ENCODE measurements at regions not wholly inside any gene's neighbourhood (a gene's known extent, or its start where the extent isn't known, plus 50 kb on each side); places are given as distances from the start of the nearest gene placed in this dataset.

- WGBS (ENCODE audit: insufficient coverage, insufficient replicate concordance, low lambda C conversion rate, missing lambda C conversion rate), result 64% methylated on average over 3 of the region's 3 CpGs
- Histone ChIP-seq H3K27ac (ENCODE audit: control insufficient read depth, insufficient read depth) (no peak overlapping the region), H2AFZ (ENCODE audit: control insufficient read depth, low read depth, low read length) (no peak overlapping the region), H3K9ac (ENCODE audit: control insufficient read depth, insufficient read depth, low read length) (no peak overlapping the region), H3K27me3 (replicated peaks in 1 of 2; ENCODE audit: control insufficient read depth in 2 of 2, insufficient read depth in 2 of 2, low read length in 1 of 2) (no peaks in the 10 kb centered on the region), H3K4me3 (no peak overlapping the region), H3K4me1 (ENCODE audit: control insufficient read depth, insufficient read depth, low read length) (no peaks in the 10 kb centered on the region), H4K20me1 (ENCODE audit: control insufficient read depth, insufficient read depth) (no peaks in the 10 kb centered on the region), H3K9me3 (replicated peaks; ENCODE audit: control insufficient read depth, insufficient read depth, low read length) (no peaks in the 10 kb centered on the region), H3K79me2 (ENCODE audit: control insufficient read depth, insufficient read depth, low read length) (no peaks in the 10 kb centered on the region), H3K36me3 (ENCODE audit: control insufficient read depth in 2 of 2, insufficient read depth in 2 of 2, low read length in 1 of 2) (no peaks in the 10 kb centered on the region), H3K4me2 (ENCODE audit: control insufficient read depth, insufficient read depth) (no peak overlapping the region)
- ChIA-PET RAD21 (ENCODE audit: unreplicated experiment) (no interaction called here), SMC1A (ENCODE audit: uncharacterized antibody, unreplicated experiment) (no interaction called here), CTCF (no interaction called here), POLR2A (no interaction called here)
- in situ Hi-C loops (cut with MboI) (no loop called here), intact Hi-C loops (cut with micrococcal nuclease; ENCODE audit: unreplicated experiment) (no loop called here)
- BruUV-seq (replicated peaks), result no TSS peak
- DNase-seq (ENCODE audit: low read depth, low spot score) (no peak), ATAC-seq (no peak), FAIRE-seq (no peak)
- no peak for TF ChIP-seq HDGF (IDR thresholded peaks at IDR 0.05)
- no peak for TF ChIP-seq CTCF (IDR thresholded peaks at IDR 0.05 in 2 of 3, conservative IDR thresholded peaks at IDR 0.05 in 1 of 3; ENCODE audit: control insufficient read depth in 2 of 3, extremely low read depth in 1 of 3, insufficient read depth in 1 of 3, low read depth in 3 of 3, low read length in 3 of 3)
- TF ChIP-seq CBX3 (IDR thresholded peaks at IDR 0.05; ENCODE audit: borderline replicate concordance, low read depth), result no peak
- TF ChIP-seq, protein P1, sequence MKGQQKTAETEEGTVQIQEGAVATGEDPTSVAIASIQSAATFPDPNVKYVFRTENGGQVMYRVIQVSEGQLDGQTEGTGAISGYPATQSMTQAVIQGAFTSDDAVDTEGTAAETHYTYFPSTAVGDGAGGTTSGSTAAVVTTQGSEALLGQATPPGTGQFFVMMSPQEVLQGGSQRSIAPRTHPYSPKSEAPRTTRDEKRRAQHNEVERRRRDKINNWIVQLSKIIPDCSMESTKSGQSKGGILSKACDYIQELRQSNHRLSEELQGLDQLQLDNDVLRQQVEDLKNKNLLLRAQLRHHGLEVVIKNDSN (IDR thresholded peaks at IDR 0.05; ENCODE audit: borderline replicate concordance, extremely low read length, insufficient read depth, low read depth, low read length), result no peak
- TF ChIP-seq, protein P2, sequence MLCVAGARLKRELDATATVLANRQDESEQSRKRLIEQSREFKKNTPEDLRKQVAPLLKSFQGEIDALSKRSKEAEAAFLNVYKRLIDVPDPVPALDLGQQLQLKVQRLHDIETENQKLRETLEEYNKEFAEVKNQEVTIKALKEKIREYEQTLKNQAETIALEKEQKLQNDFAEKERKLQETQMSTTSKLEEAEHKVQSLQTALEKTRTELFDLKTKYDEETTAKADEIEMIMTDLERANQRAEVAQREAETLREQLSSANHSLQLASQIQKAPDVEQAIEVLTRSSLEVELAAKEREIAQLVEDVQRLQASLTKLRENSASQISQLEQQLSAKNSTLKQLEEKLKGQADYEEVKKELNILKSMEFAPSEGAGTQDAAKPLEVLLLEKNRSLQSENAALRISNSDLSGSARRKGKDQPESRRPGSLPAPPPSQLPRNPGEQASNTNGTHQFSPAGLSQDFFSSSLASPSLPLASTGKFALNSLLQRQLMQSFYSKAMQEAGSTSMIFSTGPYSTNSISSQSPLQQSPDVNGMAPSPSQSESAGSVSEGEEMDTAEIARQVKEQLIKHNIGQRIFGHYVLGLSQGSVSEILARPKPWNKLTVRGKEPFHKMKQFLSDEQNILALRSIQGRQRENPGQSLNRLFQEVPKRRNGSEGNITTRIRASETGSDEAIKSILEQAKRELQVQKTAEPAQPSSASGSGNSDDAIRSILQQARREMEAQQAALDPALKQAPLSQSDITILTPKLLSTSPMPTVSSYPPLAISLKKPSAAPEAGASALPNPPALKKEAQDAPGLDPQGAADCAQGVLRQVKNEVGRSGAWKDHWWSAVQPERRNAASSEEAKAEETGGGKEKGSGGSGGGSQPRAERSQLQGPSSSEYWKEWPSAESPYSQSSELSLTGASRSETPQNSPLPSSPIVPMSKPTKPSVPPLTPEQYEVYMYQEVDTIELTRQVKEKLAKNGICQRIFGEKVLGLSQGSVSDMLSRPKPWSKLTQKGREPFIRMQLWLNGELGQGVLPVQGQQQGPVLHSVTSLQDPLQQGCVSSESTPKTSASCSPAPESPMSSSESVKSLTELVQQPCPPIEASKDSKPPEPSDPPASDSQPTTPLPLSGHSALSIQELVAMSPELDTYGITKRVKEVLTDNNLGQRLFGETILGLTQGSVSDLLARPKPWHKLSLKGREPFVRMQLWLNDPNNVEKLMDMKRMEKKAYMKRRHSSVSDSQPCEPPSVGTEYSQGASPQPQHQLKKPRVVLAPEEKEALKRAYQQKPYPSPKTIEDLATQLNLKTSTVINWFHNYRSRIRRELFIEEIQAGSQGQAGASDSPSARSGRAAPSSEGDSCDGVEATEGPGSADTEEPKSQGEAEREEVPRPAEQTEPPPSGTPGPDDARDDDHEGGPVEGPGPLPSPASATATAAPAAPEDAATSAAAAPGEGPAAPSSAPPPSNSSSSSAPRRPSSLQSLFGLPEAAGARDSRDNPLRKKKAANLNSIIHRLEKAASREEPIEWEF (IDR thresholded peaks at IDR 0.05; ENCODE audit: insufficient replicate concordance, low read depth, low read length), result no peak
- no peak for TF ChIP-seq NR2C1 (IDR thresholded peaks at IDR 0.05)
- TF ChIP-seq NRF1 (conservative IDR thresholded peaks at IDR 0.05; ENCODE audit: low read depth, low read length), result no peak
- no peak for TF ChIP-seq NFXL1 (IDR thresholded peaks at IDR 0.05; ENCODE audit: borderline replicate concordance)
- no peak for TF ChIP-seq ESRRA (IDR thresholded peaks at IDR 0.05; ENCODE audit: low read length)
- TF ChIP-seq, protein P3, sequence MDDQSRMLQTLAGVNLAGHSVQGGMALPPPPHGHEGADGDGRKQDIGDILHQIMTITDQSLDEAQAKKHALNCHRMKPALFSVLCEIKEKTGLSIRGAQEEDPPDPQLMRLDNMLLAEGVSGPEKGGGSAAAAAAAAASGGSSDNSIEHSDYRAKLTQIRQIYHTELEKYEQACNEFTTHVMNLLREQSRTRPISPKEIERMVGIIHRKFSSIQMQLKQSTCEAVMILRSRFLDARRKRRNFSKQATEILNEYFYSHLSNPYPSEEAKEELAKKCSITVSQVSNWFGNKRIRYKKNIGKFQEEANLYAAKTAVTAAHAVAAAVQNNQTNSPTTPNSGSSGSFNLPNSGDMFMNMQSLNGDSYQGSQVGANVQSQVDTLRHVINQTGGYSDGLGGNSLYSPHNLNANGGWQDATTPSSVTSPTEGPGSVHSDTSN (IDR thresholded peaks at IDR 0.05; ENCODE audit: insufficient replicate concordance, low read depth, low read length), result no peak
- TF ChIP-seq, protein P4, sequence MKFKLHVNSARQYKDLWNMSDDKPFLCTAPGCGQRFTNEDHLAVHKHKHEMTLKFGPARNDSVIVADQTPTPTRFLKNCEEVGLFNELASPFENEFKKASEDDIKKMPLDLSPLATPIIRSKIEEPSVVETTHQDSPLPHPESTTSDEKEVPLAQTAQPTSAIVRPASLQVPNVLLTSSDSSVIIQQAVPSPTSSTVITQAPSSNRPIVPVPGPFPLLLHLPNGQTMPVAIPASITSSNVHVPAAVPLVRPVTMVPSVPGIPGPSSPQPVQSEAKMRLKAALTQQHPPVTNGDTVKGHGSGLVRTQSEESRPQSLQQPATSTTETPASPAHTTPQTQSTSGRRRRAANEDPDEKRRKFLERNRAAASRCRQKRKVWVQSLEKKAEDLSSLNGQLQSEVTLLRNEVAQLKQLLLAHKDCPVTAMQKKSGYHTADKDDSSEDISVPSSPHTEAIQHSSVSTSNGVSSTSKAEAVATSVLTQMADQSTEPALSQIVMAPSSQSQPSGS (IDR thresholded peaks at IDR 0.05; ENCODE audit: low read length), result no peak
- no peak for TF ChIP-seq GABPA (IDR thresholded peaks at IDR 0.05; ENCODE audit: low read depth)
Measured at GRCh38 chr7:66460921-66461361, 167.7 kb upstream of the KCTD7 start.

Measured in GM12878 (cell line).